ENCODE measurements at regions not wholly inside any gene's neighbourhood (a gene's known extent, or its start where the extent isn't known, plus 50 kb on each side); places are given as distances from the start of the nearest gene placed in this dataset.
A peak's percentile ranks its signal among the peaks of the same experiment; 100 is the strongest.

- peaks cover 17% of the 10 kb centered on the region for H3K4me1 ChIP-seq (ENCODE audit: insufficient read depth, insufficient read length)
- TF ChIP-seq YY1 (IDR thresholded peaks at IDR 0.05; ENCODE audit: insufficient read depth, insufficient read length) (no peak), ZNF274 (IDR thresholded peaks at IDR 0.05; ENCODE audit: low read depth, low read length) (no peak), SUZ12 (IDR thresholded peaks at IDR 0.05; ENCODE audit: extremely low read depth, insufficient read depth, insufficient read length) (no peak)
- H3K36me3 ChIP-seq (ENCODE audit: insufficient read depth, insufficient read length, low read length): no peaks in the 10 kb centered on the region
- H3K9ac ChIP-seq (ENCODE audit: insufficient read length, low read depth): peak overlapping the region; percentile 21
- DNase-seq (ENCODE audit: low read depth, low spot score): no peak
- H3K27me3 ChIP-seq (ENCODE audit: insufficient read depth, insufficient read length): peaks cover 6% of the 10 kb centered on the region
- H3K9me3 ChIP-seq (ENCODE audit: insufficient read depth, low read length): no peaks in the 10 kb centered on the region
- no peak overlapping the region for H3K4me3 ChIP-seq (ENCODE audit: insufficient read length, low read depth)
These were observed 54.5 kb upstream of the LAPTM5 start for GRCh38 chr1:30812076-30812475.

GRCh38 chr1:30811187-30811586 lies 53.6 kb upstream of the LAPTM5 start:
- TF ChIP-seq YY1 (IDR thresholded peaks at IDR 0.05; ENCODE audit: insufficient read depth, insufficient read length) (no peak), ZNF274 (IDR thresholded peaks at IDR 0.05; ENCODE audit: low read depth, low read length) (no peak), SUZ12 (IDR thresholded peaks at IDR 0.05; ENCODE audit: extremely low read depth, insufficient read depth, insufficient read length) (no peak)
- peaks cover 6% of the 10 kb centered on the region for H3K27me3 ChIP-seq (ENCODE audit: insufficient read depth, insufficient read length)
- no peaks in the 10 kb centered on the region for H3K36me3 ChIP-seq (ENCODE audit: insufficient read depth, insufficient read length, low read length)
- no peak overlapping the region for H3K9ac ChIP-seq (ENCODE audit: insufficient read length, low read depth)
- H3K4me3 ChIP-seq (ENCODE audit: insufficient read length, low read depth): no peak overlapping the region
- H3K9me3 ChIP-seq (ENCODE audit: insufficient read depth, low read length): no peaks in the 10 kb centered on the region
- DNase-seq (ENCODE audit: low read depth, low spot score): no peak
- peaks cover 13% of the 10 kb centered on the region for H3K4me1 ChIP-seq (ENCODE audit: insufficient read depth, insufficient read length)

- no peak overlapping the region for H3K9ac ChIP-seq (ENCODE audit: insufficient read length, low read depth)
- no peak for DNase-seq (ENCODE audit: low read depth, low spot score)
- peaks cover 13% of the 10 kb centered on the region for H3K4me1 ChIP-seq (ENCODE audit: insufficient read depth, insufficient read length)
- H3K4me3 ChIP-seq (ENCODE audit: insufficient read length, low read depth): no peak overlapping the region
- H3K27me3 ChIP-seq (ENCODE audit: insufficient read depth, insufficient read length): peaks cover 6% of the 10 kb centered on the region
- H3K36me3 ChIP-seq (ENCODE audit: insufficient read depth, insufficient read length, low read length): no peaks in the 10 kb centered on the region
- TF ChIP-seq YY1 (IDR thresholded peaks at IDR 0.05; ENCODE audit: insufficient read depth, insufficient read length): no peak
- TF ChIP-seq ZNF274 (IDR thresholded peaks at IDR 0.05; ENCODE audit: low read depth, low read length): no peak
- TF ChIP-seq SUZ12 (IDR thresholded peaks at IDR 0.05; ENCODE audit: extremely low read depth, insufficient read depth, insufficient read length): no peak
- no peaks in the 10 kb centered on the region for H3K9me3 ChIP-seq (ENCODE audit: insufficient read depth, low read length)
These were observed 53.0 kb upstream of the LAPTM5 start for GRCh38 chr1:30810416-30811080.

- Histone ChIP-seq H3K4me1 (ENCODE audit: insufficient read depth, insufficient read length) (peaks cover 21% of the 10 kb centered on the region), H3K27me3 (ENCODE audit: insufficient read depth, insufficient read length) (peaks cover 1% of the 10 kb centered on the region), H3K4me3 (ENCODE audit: insufficient read length, low read depth) (no peak overlapping the region), H3K36me3 (ENCODE audit: insufficient read depth, insufficient read length, low read length) (no peaks in the 10 kb centered on the region), H3K9ac (ENCODE audit: insufficient read length, low read depth) (peak overlapping the region; percentile 46), H3K9me3 (ENCODE audit: insufficient read depth, low read length) (no peaks in the 10 kb centered on the region)
- DNase-seq (ENCODE audit: low read depth, low spot score): peak; percentile 58
- no peak for TF ChIP-seq YY1 (IDR thresholded peaks at IDR 0.05; ENCODE audit: insufficient read depth, insufficient read length)
- no peak for TF ChIP-seq ZNF274 (IDR thresholded peaks at IDR 0.05; ENCODE audit: low read depth, low read length)
- TF ChIP-seq SUZ12 (IDR thresholded peaks at IDR 0.05; ENCODE audit: extremely low read depth, insufficient read depth, insufficient read length): no peak
These were observed 52.1 kb upstream of the LAPTM5 start for GRCh38 chr1:30809514-30810263.

- peaks cover 24% of the 10 kb centered on the region for H3K4me1 ChIP-seq (ENCODE audit: insufficient read depth, insufficient read length)
- peak overlapping the region; percentile 6 for H3K9ac ChIP-seq (ENCODE audit: insufficient read length, low read depth)
- H3K9me3 ChIP-seq (ENCODE audit: insufficient read depth, low read length): no peaks in the 10 kb centered on the region
- H3K4me3 ChIP-seq (ENCODE audit: insufficient read length, low read depth): no peak overlapping the region
- no peak for DNase-seq (ENCODE audit: low read depth, low spot score)
- TF ChIP-seq YY1 (IDR thresholded peaks at IDR 0.05; ENCODE audit: insufficient read depth, insufficient read length): no peak
- no peak for TF ChIP-seq SUZ12 (IDR thresholded peaks at IDR 0.05; ENCODE audit: extremely low read depth, insufficient read depth, insufficient read length)
- TF ChIP-seq ZNF274 (IDR thresholded peaks at IDR 0.05; ENCODE audit: low read depth, low read length): no peak
- H3K27me3 ChIP-seq (ENCODE audit: insufficient read depth, insufficient read length): no peaks in the 10 kb centered on the region
- H3K36me3 ChIP-seq (ENCODE audit: insufficient read depth, insufficient read length, low read length): no peaks in the 10 kb centered on the region
These were observed 50.6 kb upstream of the LAPTM5 start for GRCh38 chr1:30808067-30808662.

GRCh38 chr1:30807318-30808066 lies 49.9 kb upstream of the LAPTM5 start:
- DNase-seq (ENCODE audit: low read depth, low spot score): no peak
- Histone ChIP-seq H3K9me3 (ENCODE audit: insufficient read depth, low read length) (no peaks in the 10 kb centered on the region), H3K27me3 (ENCODE audit: insufficient read depth, insufficient read length) (no peaks in the 10 kb centered on the region), H3K4me1 (ENCODE audit: insufficient read depth, insufficient read length) (peaks cover 24% of the 10 kb centered on the region), H3K9ac (ENCODE audit: insufficient read length, low read depth) (peak overlapping the region; percentile 6), H3K4me3 (ENCODE audit: insufficient read length, low read depth) (no peak overlapping the region), H3K36me3 (ENCODE audit: insufficient read depth, insufficient read length, low read length) (no peaks in the 10 kb centered on the region)
- no peak for TF ChIP-seq ZNF274 (IDR thresholded peaks at IDR 0.05; ENCODE audit: low read depth, low read length)
- no peak for TF ChIP-seq YY1 (IDR thresholded peaks at IDR 0.05; ENCODE audit: insufficient read depth, insufficient read length)
- TF ChIP-seq SUZ12 (IDR thresholded peaks at IDR 0.05; ENCODE audit: extremely low read depth, insufficient read depth, insufficient read length): no peak

All from NT2/D1 (cell line).